Endothelial cell of umbilical vein (primary cell): ENCODE measurements at regions not wholly inside any gene's neighbourhood (a gene's known extent, or its start where the extent isn't known, plus 50 kb on each side); places are given as distances from the start of the nearest gene placed in this dataset.

Experiments used
- BruUV-seq: library from RNA; stranded (reverse); fragments of 400-500 nt; replicated peaks from 2 replicates; lab custom pipeline; 2021; lab: Mats Ljungman, UMichigan
- CTCF ChIA-PET: fragments of 300-600, 350-600 bp; sonication (Branson Sonifier 250); formaldehyde crosslinking; loops from one replicate; lab custom pipeline; 2021; ENCODE audit warnings: antibody characterized with exemption, inconsistent platforms; lab: Charles Lee
- POLR2A ChIA-PET: fragments of 300-600, 350-600 bp; sonication (Branson Sonifier 250); formaldehyde crosslinking; loops from one replicate; lab custom pipeline; 2021; ENCODE audit warnings: antibody characterized with exemption, inconsistent platforms; lab: Charles Lee
- DNase-seq: peaks from one replicate; pipeline ENCODE4 v3.0.0-alpha.2; 2011; ENCODE audit warnings: low read depth, low spot score
- FAIRE-seq: peaks from 2 replicates; lab custom pipeline; 2011; peaks lifted over from hg19 to GRCh38; lab: Jason Lieb, UNC
- H2AFZ ChIP-seq: 2 replicates; pipeline ENCODE4 v1.6.0; 2012; ENCODE audit warnings: low read depth, low read length, control low read depth, inconsistent platforms
- H3K27ac ChIP-seq: 2 replicates; pipeline ENCODE4 v1.5.1; 2011; ENCODE audit warnings: low read depth, mild to moderate bottlenecking, control low read depth, low read length, moderate library complexity; ENCODE audit not compliant: insufficient read depth
- H3K27me3 ChIP-seq, 2 experiments: 2 replicates each; pipeline versions ENCODE4 v1.6.0 to v1.6.1; 2011; ENCODE audit warnings: low read length in 2 of 2, mixed read lengths in 1 of 2; ENCODE audit not compliant: control insufficient read depth in 2 of 2, insufficient read depth in 2 of 2
- H3K36me3 ChIP-seq, 2 experiments: 2 replicates in 1 of 2; 3 replicates in 1 of 2; pipeline ENCODE4 v1.5.1; 2011; ENCODE audit warnings: low read length in 2 of 2, mild to moderate bottlenecking in 1 of 2, moderate library complexity in 1 of 2; ENCODE audit not compliant: control insufficient read depth in 2 of 2, insufficient read depth in 2 of 2; ENCODE audit errors: extremely low read depth in 1 of 2
- H3K4me1 ChIP-seq: 3 replicates; pipeline ENCODE4 v1.5.1; 2011; ENCODE audit warnings: mild to moderate bottlenecking, low read length; ENCODE audit not compliant: control insufficient read depth, insufficient read depth; ENCODE audit errors: extremely low read depth
- H3K4me2 ChIP-seq: 2 replicates; pipeline ENCODE4 v1.6.1; 2011; ENCODE audit warnings: low read length, control low read depth, mixed read lengths; ENCODE audit not compliant: insufficient read depth
- H3K4me3 ChIP-seq, 3 experiments: fragments of 200-600 bp in 1 of 3; sonication (generic), shearing (Covaris generic) in 1 of 3; replicated peaks in 1 of 3; 2 replicates each; pipeline ENCODE4 v1.5.1; 2011 to 2016; ENCODE audit warnings: control low read depth in 3 of 3, low read length in 3 of 3, mild to moderate bottlenecking in 2 of 3, inconsistent platforms in 1 of 3, low read depth in 1 of 3, moderate library complexity in 1 of 3; ENCODE audit not compliant: insufficient read depth in 1 of 3
- H3K79me2 ChIP-seq: 2 replicates; pipeline ENCODE4 v1.6.0; 2012; ENCODE audit warnings: low read length, inconsistent platforms; ENCODE audit not compliant: control insufficient read depth, insufficient read depth
- H3K9ac ChIP-seq: replicated peaks from 2 replicates; pipeline ENCODE3; 2011; ENCODE audit warnings: low read length, control low read depth; ENCODE audit not compliant: insufficient read depth; ENCODE audit errors: extremely low read depth
- H3K9me1 ChIP-seq: replicated peaks from 3 replicates; pipeline ENCODE4 v1.6.0; 2011; ENCODE audit warnings: mild to moderate bottlenecking, low read length; ENCODE audit not compliant: control insufficient read depth, insufficient read depth; ENCODE audit errors: extremely low read depth
- H3K9me3 ChIP-seq: replicated peaks from 2 replicates; pipeline ENCODE4 v1.5.1; 2012; ENCODE audit warnings: low read length, inconsistent platforms; ENCODE audit not compliant: control insufficient read depth, insufficient read depth
- H4K20me1 ChIP-seq: replicated peaks from 2 replicates; pipeline ENCODE3; 2011; ENCODE audit warnings: mild to moderate bottlenecking, low read length; ENCODE audit not compliant: control insufficient read depth, insufficient read depth; ENCODE audit errors: extremely low read depth
- EZH2 ChIP-seq: IDR thresholded peaks from 2 replicates; pipeline ENCODE4 v1.6.1; 2012; ENCODE audit warnings: borderline replicate concordance, low read depth, mild to moderate bottlenecking, moderate library complexity, low read length, inconsistent platforms; ENCODE audit not compliant: severe bottlenecking
- GATA2 ChIP-seq: IDR thresholded peaks from 2 replicates; pipeline ENCODE4 v1.7.0; 2011; ENCODE audit warnings: low read depth, mild to moderate bottlenecking, moderate library complexity, mixed read lengths, low read length; ENCODE audit not compliant: insufficient read length, insufficient read depth
- JUN ChIP-seq: IDR thresholded peaks from 2 replicates; pipeline ENCODE4 v1.6.1; 2011; ENCODE audit warnings: borderline replicate concordance, low read depth; ENCODE audit not compliant: insufficient read length, insufficient read depth
- dilution Hi-C: fragments of 300-500 bp; cut with MboI; formaldehyde crosslinking; loops from one replicate; pipeline ENCODE4 v1.15.0; 2019; ENCODE audit warnings: low sequenced_read_pairs; ENCODE audit not compliant: extremely low pct_ligation_motif_present
- intact Hi-C: fragments of 100-400 bp; cut with micrococcal nuclease; formaldehyde crosslinking; loops from one replicate; pipeline ENCODE4 v1.10.0; 2022
- TF ChIP-seq, protein P1 (sequence below), 2 donors: IDR thresholded peaks; 1 replicate in 1 of 2; 2 replicates in 1 of 2; pipeline ENCODE4 v1.5.1; 2011; ENCODE audit warnings: low read length in 2 of 2, mild to moderate bottlenecking in 2 of 2, moderate library complexity in 2 of 2, control low read depth in 1 of 2, inconsistent platforms in 1 of 2, low read depth in 1 of 2; ENCODE audit not compliant: insufficient read depth in 1 of 2; ENCODE audit errors: extremely low read depth in 1 of 2

- no peaks in the 10 kb centered on the region for H4K20me1 ChIP-seq
- H3K36me3 ChIP-seq: no peaks in the 10 kb centered on the region
- H3K27ac ChIP-seq: no peak overlapping the region
- DNase-seq (no peak), FAIRE-seq (no peak)
- POLR2A ChIA-PET: no interaction called here
- no peaks in the 10 kb centered on the region for H3K79me2 ChIP-seq
- dilution Hi-C loops (no loop called here), intact Hi-C loops (loop anchor here (5.0 kb wide), 1 partner anchor 155 kb away; no protein-coding TSS in a partner anchor)
- CTCF ChIA-PET: interaction anchor here (1.9 kb wide), 1 partner anchor 506 kb away, joined by 6 read pairs; no protein-coding TSS in a partner anchor
- no TSS peak for BruUV-seq
- no peaks in the 10 kb centered on the region for H3K4me1 ChIP-seq
- H3K4me3 ChIP-seq: no peak overlapping the region
- H2AFZ ChIP-seq: no peak overlapping the region
- H3K9me3 ChIP-seq: no peaks in the 10 kb centered on the region
- no peaks in the 10 kb centered on the region for H3K9me1 ChIP-seq
- TF ChIP-seq, protein P1, sequence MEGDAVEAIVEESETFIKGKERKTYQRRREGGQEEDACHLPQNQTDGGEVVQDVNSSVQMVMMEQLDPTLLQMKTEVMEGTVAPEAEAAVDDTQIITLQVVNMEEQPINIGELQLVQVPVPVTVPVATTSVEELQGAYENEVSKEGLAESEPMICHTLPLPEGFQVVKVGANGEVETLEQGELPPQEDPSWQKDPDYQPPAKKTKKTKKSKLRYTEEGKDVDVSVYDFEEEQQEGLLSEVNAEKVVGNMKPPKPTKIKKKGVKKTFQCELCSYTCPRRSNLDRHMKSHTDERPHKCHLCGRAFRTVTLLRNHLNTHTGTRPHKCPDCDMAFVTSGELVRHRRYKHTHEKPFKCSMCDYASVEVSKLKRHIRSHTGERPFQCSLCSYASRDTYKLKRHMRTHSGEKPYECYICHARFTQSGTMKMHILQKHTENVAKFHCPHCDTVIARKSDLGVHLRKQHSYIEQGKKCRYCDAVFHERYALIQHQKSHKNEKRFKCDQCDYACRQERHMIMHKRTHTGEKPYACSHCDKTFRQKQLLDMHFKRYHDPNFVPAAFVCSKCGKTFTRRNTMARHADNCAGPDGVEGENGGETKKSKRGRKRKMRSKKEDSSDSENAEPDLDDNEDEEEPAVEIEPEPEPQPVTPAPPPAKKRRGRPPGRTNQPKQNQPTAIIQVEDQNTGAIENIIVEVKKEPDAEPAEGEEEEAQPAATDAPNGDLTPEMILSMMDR (IDR thresholded peaks at IDR 0.05; ENCODE audit: extremely low read depth in 1 of 2, insufficient read depth in 1 of 2, low read depth in 1 of 2, low read length in 2 of 2): peak in 1 of 2 donors; percentile 14
- TF ChIP-seq GATA2: no peak
- no peak for TF ChIP-seq EZH2
- no peak for TF ChIP-seq JUN
- H3K4me2 ChIP-seq: no peak overlapping the region
- no peaks in the 10 kb centered on the region for H3K27me3 ChIP-seq
- H3K9ac ChIP-seq: no peak overlapping the region
Observed at GRCh38 chr12:23361971-23362370, 587.5 kb downstream of the SOX5 start.

DNA sequence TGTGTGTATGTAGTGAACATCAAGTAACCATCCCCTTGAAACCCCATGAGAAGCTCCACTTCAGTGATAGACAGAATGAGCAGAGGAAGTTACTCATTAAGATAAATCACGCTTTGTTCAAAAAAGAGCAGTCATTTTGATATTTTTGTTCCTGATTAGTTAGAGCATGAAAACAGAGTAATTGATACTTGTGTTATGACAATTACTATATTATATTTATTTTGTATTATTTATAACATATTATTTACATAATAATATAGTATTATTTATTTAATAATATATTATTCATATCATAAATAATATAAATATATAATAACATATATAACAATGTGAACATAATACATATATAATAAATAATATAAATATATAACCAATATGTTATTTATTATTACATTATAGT, 580.9 kb downstream of the SOX5 start:
- no peak for FAIRE-seq
- Histone ChIP-seq H3K4me2 (no peak overlapping the region), H3K36me3 (no peaks in the 10 kb centered on the region), H2AFZ (no peak overlapping the region), H3K9me3 (no peaks in the 10 kb centered on the region), H3K27me3 (no peaks in the 10 kb centered on the region), H3K4me1 (no peaks in the 10 kb centered on the region), H3K9ac (no peak overlapping the region), H3K27ac (no peak overlapping the region), H4K20me1 (no peaks in the 10 kb centered on the region), H3K4me3 (no peak overlapping the region), H3K9me1 (no peaks in the 10 kb centered on the region), H3K79me2 (no peaks in the 10 kb centered on the region)
- TF ChIP-seq, protein P1 (IDR thresholded peaks at IDR 0.05; ENCODE audit: extremely low read depth in 1 of 2, insufficient read depth in 1 of 2, low read depth in 1 of 2, low read length in 2 of 2): no peak
- ChIA-PET CTCF (no interaction called here), POLR2A (no interaction called here)
- no peak for DNase-seq
- BruUV-seq: no TSS peak
- intact Hi-C loops: no loop called here
- dilution Hi-C loops: no loop called here
